HG03354 (cell line): ENCODE measurements at regions not wholly inside any gene's neighbourhood (a gene's known extent, or its start where the extent isn't known, plus 50 kb on each side); places are given as distances from the start of the nearest gene placed in this dataset.

Experiments used
- ATAC-seq: cut with Tn5 transposase; IDR thresholded peaks from one replicate; pipeline ENCODE4 v1.9.1; 2021; ENCODE audit warnings: mild to moderate bottlenecking; ENCODE audit not compliant: unreplicated experiment, poor library complexity, severe bottlenecking

DNA sequence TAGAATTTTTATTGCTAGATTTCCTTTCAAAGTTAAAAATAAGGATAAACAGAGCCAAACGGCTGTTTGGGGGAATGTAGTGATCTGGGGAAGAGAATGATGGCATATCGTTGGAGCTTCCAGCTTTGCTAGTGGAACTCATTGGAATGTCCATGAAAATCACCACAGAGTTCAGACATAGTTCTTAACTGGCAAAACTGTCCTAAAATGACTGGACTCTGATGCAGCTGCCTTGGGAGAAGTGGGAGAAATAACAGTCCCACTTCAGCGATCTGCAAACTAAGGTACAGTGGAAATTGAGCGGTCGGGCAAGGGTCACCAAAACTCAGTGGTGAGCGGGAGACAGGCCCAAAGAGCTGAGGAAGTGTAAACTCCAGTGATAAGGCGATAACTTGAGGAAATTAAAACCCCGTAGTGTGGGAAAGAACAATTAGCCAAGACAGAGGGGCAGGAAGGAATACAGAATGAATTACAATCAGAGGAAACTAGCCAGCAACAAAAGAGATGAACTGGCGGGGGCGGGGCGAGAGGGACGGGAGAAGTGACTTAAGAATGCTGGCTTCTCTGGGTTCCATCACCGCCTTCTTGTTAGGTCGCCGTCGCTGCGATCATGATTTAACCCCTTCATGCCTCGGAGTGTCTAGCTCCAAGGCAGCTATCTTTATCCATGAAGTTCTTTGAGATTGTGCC, 89.8 kb upstream of the ARHGAP29 start:
- ATAC-seq = no peak

DNA sequence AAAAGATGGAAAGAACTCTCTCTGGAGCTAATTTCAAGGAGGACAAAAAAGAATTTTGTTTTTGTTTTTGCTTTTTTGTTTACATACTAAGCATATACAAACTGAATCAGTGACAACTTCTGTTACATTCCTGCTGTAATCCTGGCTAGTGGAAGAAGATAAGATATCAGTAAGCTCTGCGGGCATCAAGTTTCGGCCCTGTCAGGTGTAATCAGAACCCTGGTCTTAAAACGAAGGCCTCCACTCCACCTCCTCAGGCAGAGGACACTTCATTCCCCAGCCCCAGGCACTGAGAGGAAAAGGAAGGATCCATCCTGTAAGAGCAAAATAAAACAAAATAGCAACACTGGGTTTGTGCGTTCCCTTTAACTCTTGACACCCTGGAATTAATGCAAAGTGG, 88.9 kb upstream of the ARHGAP29 start:
- ATAC-seq = no peak

DNA sequence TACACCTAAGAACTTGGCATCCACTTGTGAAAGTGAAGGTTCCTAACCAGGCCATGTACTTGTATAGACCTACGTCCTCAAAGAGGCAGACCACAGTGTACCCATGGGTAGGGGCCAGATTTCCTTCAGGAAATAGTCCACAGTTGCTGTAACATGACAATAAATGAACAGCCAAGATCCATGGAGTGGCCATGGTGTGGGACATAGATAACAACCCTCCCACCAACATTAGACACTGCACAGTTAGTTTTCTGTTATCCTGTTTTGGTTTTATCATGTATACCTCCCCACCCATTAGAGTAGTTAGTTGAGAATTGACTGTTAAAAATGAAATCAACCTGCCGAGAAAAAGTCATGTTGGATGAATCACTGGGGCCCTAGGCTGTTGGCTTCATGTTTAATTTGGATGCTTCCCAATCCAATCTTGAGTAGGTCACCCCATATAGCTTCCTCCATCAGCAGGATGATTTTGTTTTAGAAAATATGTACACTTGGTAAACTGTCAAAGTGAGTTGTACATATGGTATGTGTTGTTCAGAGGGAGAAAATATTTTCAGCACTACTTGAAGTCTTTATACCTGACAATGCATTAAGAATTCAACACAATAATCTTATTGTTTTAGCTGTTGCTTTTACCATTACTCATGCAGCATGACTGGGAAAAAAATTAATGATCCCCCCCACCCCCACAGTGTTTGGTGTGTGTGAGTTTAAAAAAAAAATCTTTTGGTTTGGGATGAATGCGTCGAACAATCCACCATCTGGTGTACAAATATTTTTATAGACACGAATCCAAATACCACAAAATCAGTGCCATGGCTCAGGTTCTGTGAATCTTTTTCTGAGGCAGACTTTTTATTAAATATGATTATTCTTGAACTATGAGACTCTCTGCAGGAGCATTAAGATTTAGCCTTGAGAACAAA, 88.3 kb upstream of the ARHGAP29 start:
- ATAC-seq = no peak

DNA sequence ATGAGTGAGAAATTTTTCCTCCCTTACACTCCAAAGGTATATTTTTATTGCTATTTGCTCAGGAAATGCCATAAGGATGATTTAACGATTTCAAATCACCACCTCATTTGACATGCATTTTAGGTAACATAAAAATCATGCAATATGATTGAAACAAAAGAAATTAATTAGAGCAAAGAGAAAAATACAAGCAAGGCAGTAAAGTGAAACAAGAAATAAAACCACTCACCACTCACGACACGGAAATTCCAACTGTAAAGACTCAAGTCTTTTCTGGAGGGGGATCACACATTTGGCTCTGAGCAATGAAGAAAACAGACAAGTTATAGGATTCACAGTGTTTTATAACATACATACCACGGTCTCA, 86.8 kb upstream of the ARHGAP29 start:
- ATAC-seq = no peak

DNA sequence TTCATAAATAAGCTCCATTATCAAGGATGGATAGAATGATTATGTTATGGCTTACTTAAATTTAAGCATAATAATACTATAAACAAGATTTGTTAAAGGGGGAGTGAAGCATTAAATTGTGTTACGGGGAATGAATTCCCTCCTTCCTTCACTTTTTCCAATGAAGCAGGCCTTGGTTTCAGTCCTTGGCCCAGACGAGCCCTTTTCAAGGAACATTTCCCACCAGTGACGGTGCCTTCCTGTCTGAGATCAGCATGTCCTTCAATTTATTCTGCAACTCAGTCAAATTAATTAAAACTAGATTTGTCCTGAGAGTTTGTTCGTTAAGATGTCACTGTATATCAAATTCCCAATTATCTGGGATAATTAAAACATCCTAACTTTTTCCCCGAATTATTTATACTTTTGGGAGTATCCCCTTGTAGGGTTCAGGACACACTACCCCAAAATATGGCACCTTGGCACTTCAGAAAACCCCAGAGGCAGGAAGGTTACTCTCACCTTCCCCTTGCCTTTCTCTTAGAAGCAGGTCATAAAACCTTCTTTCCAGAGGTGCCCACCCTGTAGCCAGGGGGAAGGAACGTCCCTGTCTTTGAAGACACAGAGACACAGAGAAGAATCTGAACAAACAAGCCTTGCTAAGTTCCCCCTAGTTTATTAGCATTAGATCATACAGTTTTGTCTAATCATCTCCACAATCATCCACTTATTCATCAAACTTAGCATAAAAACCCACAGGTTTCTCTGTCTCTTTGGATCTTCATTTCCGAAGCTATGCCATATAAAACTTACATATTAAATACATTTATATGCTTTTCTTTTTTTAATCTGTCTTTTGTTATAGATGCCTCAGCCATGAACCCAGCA, 86.2 kb upstream of the ARHGAP29 start:
- no peak for ATAC-seq

DNA sequence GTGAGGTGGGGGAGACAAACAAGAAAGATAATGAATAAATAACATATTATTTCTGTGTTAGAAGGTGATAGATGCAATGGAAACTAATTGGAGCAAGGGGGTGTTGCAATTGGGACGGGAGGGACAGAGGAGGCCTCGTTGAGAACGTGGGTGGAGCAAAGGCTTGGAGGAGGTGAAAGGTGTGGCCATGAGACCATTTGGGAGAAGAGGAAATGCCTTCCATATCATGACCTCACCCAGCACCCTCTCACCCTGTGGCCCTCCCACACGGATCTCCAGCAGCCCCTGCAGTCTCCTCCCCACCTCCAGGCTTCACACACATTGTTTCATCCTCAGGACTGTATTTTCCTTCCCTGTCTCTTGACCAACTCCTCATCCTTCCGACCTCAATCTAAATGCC, 85.3 kb upstream of the ARHGAP29 start:
- no peak for ATAC-seq

DNA sequence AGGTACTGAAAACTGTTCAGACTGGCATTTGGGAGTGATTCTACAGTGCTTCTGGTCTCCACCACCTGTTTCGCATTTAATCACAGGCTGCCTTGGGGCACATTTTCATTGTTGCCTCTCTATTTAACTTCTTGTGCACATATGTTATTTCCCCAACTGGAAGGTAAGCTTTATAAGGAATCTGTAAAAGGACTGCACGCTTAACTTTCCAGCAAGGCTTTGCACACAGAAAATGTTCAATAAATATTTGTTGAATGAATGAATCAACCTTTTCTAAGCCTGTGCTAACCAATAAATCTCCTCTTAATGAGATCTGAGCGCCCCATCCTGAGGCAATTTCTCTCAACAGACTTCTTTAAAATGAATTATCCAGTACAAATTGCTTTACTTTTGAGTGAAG, 84.3 kb upstream of the ARHGAP29 start:
- no peak for ATAC-seq

DNA sequence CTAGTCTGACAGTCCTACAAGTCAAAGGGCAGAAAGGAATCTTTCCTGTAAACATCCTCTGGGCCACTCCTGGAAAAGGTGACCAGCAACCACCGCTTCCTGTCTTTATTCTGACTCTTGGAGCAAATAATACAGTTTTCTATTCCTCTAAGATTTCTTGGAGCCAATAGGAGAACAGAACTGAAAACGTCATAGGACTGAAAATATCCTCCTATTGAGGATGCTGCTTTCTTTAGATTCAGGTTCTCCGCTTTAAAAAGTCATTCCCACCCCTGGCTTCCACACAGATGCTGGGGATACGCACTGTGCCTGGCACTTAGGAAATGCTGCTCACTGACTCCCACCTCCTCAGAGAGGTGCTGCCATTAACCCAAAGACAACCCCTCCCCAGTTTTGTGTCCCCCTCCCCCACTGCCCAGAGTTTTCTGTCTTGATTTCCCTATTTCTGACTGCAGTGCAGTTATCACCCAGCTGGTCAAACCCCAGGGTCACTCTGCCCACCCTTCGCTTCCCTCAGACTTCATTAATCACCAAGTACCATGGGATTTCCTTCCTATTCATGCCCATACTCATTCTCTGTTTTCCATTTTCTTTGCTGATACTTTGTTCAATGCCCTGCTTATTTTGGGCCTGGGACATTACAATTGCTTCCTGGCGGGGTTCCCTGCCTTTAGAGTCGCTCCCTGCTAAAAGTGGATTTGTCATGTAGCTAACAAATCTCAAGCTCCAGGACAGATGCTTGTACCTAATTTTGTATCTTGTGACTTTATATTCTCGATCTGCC, 82.1 kb upstream of the ARHGAP29 start:
- no peak for ATAC-seq

DNA sequence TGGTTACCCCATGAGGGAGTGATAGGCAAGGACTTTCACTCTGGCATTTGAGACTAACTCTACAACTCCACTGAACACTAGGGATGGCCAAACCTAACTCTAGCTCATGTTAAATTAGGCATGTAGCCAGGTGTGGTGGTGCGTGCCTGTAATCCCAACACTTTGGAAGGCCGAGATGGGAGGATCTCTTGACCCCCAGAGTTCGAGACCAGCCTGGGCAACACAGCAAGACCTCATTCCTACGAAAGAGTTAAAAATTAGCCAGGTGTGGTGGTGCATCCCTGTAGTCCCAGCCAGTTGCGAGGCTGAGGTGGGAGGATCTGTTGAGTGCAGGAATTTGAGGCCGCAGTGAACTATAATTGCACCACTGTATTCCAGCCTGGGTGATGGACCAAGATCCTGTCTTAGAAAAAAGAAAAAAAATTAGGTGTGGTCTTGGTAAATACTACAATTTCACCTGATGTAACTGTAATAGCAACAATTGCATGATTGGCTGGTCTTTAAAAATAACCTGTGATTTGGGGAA, 81.2 kb upstream of the ARHGAP29 start:
- ATAC-seq = no peak

DNA sequence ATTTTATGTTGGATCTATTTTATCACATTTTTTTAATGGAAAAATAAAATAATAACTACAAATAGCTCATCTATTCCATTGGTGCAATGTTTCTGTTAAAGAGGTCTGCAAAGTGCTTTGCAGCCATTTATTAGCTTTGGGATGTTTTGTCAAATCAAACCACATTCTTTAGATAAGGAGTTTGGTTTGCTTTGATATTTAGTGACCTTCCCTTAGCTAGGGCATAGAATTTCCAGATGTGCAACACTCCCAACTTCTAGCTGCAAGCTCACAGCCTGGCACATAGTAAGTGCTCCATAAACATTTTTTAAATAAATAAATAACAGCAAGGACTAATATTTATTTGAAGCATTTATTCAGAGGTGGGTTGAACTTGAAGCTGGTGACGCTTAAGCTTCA, 80.4 kb upstream of the ARHGAP29 start:
- no peak for ATAC-seq

DNA sequence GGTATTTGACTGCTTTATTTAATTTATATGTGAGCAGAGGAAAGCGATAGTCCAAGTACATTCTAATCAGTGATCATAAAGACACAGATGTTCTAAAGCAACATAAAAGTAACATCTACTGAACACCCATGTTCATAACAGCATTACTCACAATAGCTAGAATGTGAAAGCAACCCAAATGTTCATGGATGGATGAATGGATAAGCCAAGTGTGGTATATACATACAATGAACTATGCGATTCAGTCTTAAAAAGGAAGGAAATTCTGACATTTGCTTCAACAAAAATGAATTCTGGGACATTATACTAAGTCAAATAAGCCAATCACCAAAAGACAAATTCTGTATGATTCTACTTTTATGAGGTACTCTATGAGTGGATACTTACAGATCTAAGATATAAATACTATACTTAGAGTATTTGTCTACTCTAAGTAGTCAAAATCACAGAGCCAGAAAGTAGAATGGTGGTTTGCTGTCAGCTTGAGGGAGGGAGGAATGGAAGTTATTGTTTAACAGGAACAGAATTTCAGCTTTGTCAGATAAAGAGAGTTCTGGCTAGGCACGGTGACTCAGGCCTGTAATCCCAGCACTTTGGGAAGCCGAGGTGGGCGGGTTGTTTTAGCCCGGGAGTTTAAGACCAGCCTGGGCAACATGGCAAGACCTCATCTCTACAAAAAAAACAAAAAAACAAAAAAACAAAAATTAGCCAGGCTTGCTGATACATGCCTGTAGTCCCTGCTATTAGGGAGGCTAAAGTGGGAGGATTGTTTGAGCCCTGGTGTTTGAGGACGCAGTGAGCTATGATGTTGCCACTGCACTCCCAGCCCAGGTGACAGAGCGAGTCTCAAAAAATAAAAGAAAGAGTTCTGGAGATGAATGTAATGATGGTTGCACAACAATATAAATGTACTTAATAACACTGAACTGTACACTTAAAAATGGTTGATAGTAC, 79.7 kb upstream of the ARHGAP29 start:
- no peak for ATAC-seq

DNA sequence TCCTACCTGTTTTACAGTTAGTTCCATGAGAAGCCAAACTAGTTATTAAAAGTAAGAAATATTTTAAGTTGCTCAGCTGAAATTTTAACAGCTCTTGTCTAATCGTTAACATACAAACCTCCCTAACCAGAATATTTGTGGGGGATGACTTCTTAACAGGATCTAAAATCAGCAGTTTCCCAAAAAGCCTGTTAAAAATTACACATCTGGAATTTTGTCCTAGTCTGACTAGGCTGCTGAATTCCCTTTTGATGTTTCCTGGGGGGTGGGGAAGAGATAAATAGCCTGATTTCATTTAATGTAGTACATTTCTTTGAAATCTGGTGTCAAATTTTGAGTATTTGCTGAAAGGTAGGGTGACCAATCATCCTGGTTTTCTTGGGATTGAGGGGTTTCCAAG, 78.8 kb upstream of the ARHGAP29 start:
- no peak for ATAC-seq

DNA sequence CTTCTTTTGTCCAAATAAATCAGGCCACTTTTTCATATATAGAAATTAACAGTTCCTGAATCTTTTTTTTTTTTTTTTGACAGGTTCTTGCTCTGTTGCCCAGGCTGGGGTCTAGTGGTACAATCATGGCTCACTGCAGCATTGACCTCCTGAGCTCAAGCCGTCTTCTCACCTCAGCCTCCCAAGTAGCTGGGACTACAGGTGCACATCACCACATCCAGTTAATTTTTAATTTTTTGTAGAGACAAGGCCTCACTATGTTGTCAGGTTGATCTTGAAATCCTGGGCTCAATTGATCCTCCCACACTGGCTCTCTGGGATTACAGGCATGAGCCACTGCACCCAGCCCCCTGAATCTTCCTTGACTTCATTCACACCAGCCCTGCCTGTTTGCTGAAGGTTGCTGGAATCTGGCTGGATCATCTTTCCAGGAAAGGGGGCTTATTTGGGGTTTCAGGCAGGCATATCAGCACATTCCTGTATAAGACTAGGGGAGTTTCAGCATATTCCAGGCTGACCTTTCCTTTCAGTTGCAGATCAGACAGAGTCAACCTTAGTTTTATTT, 78.2 kb upstream of the ARHGAP29 start:
- ATAC-seq = no peak

DNA sequence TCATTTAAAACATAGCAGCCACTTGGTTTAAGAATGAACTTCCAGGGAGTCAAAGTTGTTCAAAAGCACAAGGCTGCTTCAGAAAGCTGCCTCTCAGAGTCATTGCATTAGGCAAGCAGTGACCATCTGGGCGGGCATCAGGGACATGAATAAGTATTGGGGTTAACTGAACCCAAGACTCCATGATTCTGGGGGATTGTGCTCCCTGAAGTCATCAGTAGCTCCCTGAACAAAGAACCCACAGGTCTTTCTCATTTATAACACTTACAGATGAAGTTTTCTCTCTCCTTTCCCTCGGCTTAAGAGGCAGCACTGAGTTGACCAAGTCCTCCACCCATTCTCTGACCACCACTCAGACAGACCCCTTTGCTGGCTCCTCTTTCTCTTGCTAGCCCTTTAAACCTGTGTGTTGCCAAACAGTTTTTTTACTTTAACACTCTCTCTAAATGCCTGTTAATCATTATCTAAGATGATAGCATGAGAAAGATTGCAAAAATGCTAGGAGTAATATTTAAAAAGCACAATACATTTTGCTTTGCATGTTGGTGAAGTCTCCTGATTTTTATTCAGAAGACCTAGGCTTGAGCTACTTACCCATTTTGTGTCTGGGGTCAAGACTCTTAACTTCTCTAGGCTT, 77.0 kb upstream of the ARHGAP29 start:
- no peak for ATAC-seq

DNA sequence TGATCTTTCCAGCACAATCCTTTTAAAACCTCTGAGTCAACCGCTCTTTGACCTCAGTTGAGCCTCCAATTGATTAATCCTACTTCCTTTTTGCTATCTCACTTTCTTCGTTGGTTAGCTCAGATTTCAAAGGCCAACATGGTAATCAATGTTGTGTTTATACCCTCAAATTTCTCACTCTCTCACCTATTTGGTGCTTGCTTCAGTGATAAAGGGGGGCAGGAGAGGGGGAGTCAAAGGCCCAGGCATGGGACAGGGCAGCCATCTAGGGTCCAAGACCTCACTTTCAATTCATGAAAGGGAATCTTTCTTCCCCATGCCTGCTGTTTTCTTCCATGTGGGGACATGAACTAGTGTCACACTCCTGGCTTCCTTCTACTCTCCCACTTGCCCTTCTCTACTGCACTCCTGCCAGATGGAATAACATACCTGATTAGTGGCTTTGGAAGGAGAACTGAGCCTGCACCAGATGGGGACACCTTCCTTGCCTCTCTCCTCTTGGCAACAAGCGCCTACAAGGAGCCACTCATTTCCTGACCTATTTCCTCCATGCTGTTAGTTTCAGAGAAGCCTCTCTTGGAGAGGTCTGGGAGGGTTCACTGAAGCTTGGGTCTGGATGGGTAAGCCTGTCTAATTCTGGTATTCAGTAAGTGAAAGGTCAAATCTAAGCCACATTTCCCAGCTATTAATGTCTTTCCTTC, 73.3 kb upstream of the ARHGAP29 start:
- ATAC-seq = no peak

DNA sequence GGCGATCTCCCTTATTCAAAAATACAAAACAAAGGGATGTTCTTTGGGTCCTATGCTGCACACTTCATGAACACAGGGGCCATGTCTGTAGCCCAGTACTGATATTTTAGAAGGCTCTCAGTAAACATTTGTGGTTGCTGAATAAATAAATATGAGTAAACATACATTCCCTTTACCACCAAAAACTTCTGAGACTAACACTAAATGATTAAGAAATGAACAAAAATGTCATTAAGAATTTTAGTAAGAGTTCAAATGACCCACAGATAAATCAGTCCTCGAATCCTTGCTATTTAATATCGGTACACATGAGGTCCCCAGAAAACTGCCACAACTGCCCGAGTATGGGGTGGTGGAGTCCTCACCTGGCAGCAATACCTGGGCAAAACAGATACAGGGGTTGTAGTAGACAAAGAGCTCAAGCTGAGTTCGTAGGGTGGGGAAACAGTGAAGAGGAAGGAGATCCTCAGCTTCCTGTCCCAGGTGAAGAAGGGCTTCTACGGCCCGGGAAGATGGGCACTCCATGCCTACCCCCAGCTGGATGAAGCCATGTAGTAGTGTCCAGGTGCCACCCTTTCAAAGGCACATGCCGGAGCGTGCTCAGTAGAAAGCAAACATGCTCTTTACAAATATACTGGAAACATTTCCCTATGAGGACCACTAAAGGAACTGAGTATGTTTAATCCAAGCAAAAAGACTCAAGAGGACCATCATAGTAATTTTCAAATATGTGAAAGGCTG, 72.6 kb upstream of the ARHGAP29 start:
- no peak for ATAC-seq
